ENCODE measurements at regions not wholly inside any gene's neighbourhood (a gene's known extent, or its start where the extent isn't known, plus 50 kb on each side); places are given as distances from the start of the nearest gene placed in this dataset.

GRCh38 chr11:62069374-62069773, 54.4 kb upstream of the INCENP start (continued):
- TF ChIP-seq ZBTB40 (IDR thresholded peaks at IDR 0.05), result no peak
- TF ChIP-seq ZBTB40 (CRISPR knock-in tag; IDR thresholded peaks at IDR 0.05), result no peak
- TF ChIP-seq ZNF444 (CRISPR knock-in tag; IDR thresholded peaks at IDR 0.05), result no peak
